Fibroblast of pulmonary artery (primary cell): ENCODE measurements at regions not wholly inside any gene's neighbourhood (a gene's known extent, or its start where the extent isn't known, plus 50 kb on each side); places are given as distances from the start of the nearest gene placed in this dataset.

Experiments
- DNase-seq: peaks from one replicate; pipeline ENCODE4 v3.0.0-alpha.2; 2010; ENCODE audit warnings: low read depth
- H3K4me3 ChIP-seq: replicated peaks from 2 replicates; pipeline ENCODE4 v1.5.1; 2011; ENCODE audit warnings: low read depth, mild to moderate bottlenecking, control low read depth, low read length, moderate library complexity
- CTCF ChIP-seq: IDR thresholded peaks from 2 replicates; pipeline ENCODE4 v1.5.1; 2011; ENCODE audit warnings: mild to moderate bottlenecking, control low read depth, low read length, inconsistent platforms; ENCODE audit errors: missing control alignments

- TF ChIP-seq CTCF: no peak
Observed at GRCh38 chr1:18535391-18536210, 54.9 kb downstream of the KLHDC7A start.

GRCh38 chr1:18536356-18536755, 55.6 kb downstream of the KLHDC7A start:
- H3K4me3 ChIP-seq: no peak overlapping the region
- no peak for TF ChIP-seq CTCF
- no peak for DNase-seq

More at GRCh38 chr1:18535391-18536210, 54.9 kb downstream of the KLHDC7A start:
- no peak overlapping the region for H3K4me3 ChIP-seq
- no peak for DNase-seq

GRCh38 chr1:18536915-18537314, 56.2 kb downstream of the KLHDC7A start:
- no peak for DNase-seq
- TF ChIP-seq CTCF: no peak
- no peak overlapping the region for H3K4me3 ChIP-seq

- H3K4me3 ChIP-seq: no peak overlapping the region
- no peak for DNase-seq
- TF ChIP-seq CTCF: no peak
Observed at GRCh38 chr1:18537386-18538306, 56.9 kb downstream of the KLHDC7A start.

DNA sequence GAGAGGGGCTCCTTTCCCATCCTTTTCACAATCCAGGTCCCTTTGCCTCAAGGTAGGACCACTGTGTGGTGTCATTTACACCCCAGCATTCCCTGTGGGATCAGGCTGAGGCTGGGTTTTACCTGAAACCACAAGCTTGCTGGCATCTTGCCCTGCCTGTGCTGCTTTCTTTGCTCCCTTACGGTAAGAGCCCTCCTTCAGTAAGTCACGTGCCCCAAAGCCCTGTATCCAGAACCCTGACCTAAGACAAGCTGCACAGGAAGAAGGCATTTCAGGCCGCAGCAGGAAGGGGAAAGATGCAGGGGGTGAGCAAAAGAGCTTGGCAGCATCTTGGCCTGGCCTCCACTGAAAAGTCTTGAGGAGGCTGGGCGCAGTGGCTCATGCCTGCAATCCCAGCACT, 58.4 kb downstream of the KLHDC7A start:
- DNase-seq: no peak
- no peak for TF ChIP-seq CTCF
- H3K4me3 ChIP-seq: no peak overlapping the region

DNA sequence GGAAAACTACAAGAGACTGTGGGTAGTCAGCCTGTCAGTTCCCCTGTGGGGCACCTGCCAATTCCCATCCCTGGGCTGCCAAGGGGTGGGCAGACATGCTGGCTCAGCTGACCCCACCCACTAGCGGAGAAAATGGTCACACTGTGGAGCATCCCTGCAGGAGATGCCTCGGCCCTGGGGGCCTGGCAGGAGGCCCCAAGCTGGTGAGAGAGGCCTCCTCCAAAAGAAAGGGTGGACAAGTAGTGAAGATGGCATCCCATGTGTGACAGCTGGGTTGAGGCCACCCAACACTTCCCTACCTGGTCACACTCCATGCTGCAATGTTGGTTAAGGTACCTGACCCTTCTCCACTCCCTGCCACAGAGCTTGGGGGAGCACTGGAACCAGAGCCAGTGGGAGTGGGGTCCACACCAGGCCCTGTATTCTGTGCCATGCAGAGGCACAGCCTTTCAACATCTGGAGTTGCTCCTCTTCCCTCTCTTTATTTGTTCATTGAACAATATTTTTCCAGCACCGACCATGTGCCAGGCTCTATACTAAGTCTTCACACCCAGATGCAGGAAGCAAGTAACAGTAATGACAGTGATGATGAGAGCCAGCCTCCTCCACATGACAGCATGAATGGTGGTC, 59.5 kb downstream of the KLHDC7A start:
- no peak for TF ChIP-seq CTCF
- no peak overlapping the region for H3K4me3 ChIP-seq
- DNase-seq: no peak
